ENCODE measurements at regions not wholly inside any gene's neighbourhood (a gene's known extent, or its start where the extent isn't known, plus 50 kb on each side); places are given as distances from the start of the nearest gene placed in this dataset.
A peak's percentile ranks its signal among the peaks of the same experiment; 100 is the strongest.

DNA sequence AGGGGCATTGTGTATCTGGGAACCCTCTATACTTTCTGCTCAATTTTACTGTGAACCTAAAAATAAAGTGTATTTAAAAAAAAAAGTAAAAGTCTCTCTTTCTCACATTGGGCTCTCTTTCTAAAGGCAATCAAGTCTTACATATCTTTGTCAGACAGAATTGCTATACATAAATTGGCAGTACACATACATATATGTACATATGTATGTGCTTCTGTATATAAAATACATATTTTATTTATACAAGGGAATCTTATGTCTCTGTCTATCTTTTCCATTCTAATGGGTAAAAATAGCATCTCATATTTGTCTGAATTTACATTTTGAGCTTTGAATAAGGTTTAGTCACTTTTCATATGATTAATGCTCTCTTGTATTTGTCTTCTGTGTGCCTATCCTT lies 348.8 kb downstream of the SPATA31D1 start:
- intact Hi-C loops (cut with DNase I): loop anchor here (10.0 kb wide), 1 partner anchor 63 kb away; no protein-coding TSS in a partner anchor
- ATAC-seq: no peak
- DNase-seq (ENCODE audit: missing footprints): no peak

- ATAC-seq (no peak), DNase-seq (ENCODE audit: missing footprints) (no peak)
These were observed 353.5 kb downstream of the SPATA31D1 start for GRCh38 chr9:82342046-82342445.

DNA sequence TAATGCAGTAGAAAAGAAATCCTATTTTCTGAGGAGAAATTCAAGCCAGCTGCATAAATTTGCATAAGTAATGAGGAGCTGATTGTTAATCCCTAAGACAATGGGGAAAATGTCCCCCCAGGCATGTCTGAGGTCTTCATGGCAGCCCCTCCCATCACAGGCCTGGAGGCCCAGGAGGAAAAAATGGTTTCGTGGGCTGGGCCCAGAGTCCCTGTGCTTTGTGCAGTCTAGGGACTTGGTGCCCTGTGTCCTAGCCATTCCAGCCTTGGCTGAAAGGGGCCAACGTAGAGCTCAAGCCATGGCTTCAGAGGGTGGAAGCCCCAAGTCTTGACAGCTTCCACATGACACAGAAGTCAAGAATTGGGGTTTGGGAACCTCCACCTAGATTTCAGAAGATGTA lies 357.5 kb downstream of the SPATA31D1 start:
- intact Hi-C loops (cut with DNase I): no loop called here
- ATAC-seq: no peak

More at GRCh38 chr9:82342046-82342445, 353.5 kb downstream of the SPATA31D1 start:
- intact Hi-C loops (cut with DNase I): no loop called here

GRCh38 chr9:82353631-82354278 lies 365.2 kb downstream of the SPATA31D1 start:
- no peak for DNase-seq (ENCODE audit: missing footprints)

More for the DNA sequence above, 357.5 kb downstream of the SPATA31D1 start:
- no peak for DNase-seq (ENCODE audit: missing footprints)

GRCh38 chr9:82354279-82354659 lies 365.7 kb downstream of the SPATA31D1 start:
- ATAC-seq (no peak), DNase-seq (ENCODE audit: missing footprints) (no peak)
- intact Hi-C loops (cut with DNase I): no loop called here

More at GRCh38 chr9:82353631-82354278, 365.2 kb downstream of the SPATA31D1 start:
- no peak for ATAC-seq
- intact Hi-C loops (cut with DNase I): no loop called here

DNA sequence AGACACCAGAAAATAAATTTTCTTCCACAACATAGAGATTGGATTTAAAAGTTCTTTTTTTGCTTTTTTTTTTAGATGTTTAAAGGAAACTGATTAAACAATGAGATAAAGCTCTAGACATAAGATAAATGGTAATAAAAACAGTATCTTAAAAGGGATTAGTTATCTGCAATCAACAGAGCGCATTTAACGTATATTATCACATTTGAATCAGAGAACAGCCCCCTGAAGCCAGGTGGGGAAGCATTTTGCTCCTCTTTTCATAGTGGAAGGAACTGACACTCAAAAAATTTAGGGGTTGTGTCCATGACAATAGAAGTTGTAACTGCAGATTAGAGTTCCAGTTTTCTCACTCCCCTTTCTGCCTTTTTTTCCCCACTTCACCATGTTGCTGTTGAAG lies 367.6 kb downstream of the SPATA31D1 start:
- intact Hi-C loops (cut with DNase I): no loop called here
- DNase-seq (ENCODE audit: missing footprints) (no peak), ATAC-seq (no peak)

DNA sequence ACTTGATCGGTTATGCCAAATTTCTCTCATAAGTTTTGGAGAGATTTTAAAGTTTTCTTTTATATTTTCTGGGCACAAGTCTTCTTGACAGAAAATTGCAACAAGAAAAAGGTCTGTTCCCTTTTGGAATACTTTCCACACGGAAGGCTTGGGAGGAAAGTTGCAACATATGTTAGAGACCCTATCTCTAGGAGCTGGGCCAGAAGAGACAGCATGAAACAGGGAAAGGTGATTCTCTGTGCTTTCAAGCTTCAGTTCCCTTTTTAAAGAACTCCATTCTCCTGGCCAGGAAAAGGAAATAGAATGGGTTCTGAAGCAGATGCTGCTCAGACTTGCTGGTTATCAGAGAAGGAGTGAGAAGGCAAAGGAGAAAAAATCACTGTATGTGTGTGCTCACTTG lies 368.3 kb downstream of the SPATA31D1 start:
- intact Hi-C loops (cut with DNase I): no loop called here
- DNase-seq (ENCODE audit: missing footprints): no peak
- no peak for ATAC-seq

- ATAC-seq: no peak
- no peak for DNase-seq (ENCODE audit: missing footprints)
- intact Hi-C loops (cut with DNase I): no loop called here
These were observed 374.6 kb downstream of the SPATA31D1 start for GRCh38 chr9:82363198-82363597.

DNA sequence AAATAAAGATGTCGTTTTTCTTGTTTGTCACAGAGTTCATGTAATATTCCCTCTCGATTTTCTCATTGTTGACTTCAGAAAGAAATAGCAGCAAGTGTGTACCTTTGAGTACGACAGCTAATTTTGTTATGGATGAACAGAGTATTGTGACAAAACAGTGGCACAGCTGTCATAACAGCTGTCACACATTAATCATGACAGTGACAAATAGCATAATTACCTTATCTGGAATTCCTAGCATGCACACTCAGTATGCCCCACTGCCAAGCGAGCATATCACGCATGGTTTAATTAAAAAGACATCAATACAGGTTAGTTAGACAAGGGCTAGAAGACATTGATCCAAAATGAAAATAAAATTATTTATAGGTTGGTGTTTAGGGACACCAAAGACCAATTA lies 375.1 kb downstream of the SPATA31D1 start:
- no peak for DNase-seq (ENCODE audit: missing footprints)
- intact Hi-C loops (cut with DNase I): no loop called here
- ATAC-seq: no peak

DNA sequence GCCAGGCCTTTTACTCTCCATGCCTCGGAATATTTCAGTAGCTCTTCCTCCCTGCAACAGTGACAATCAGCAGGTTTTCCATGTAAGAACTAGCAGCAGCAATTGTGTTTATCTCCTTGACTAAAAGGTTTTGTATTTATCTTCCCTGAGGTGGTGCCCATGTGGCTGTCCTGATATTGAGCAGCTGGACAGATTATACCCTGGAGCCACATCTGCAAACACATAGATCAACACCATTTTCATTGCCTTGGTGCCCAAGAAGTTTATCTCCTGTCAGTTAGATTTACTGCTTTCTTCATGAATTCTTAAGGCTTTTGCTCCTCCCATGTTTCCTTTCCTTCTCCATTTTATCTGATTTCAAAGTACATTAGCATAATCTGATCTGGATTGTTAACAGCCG lies 378.4 kb downstream of the SPATA31D1 start:
- DNase-seq (ENCODE audit: missing footprints): no peak
- intact Hi-C loops (cut with DNase I): no loop called here
- no peak for ATAC-seq

- no peak for ATAC-seq
- no peak for DNase-seq (ENCODE audit: missing footprints)
- intact Hi-C loops (cut with DNase I): no loop called here
These were observed 379.4 kb downstream of the SPATA31D1 start for GRCh38 chr9:82367929-82368328.

- no peak for ATAC-seq
- DNase-seq (ENCODE audit: missing footprints): no peak
- intact Hi-C loops (cut with DNase I): no loop called here
These were observed 380.8 kb downstream of the SPATA31D1 start for GRCh38 chr9:82369251-82369945.

- ATAC-seq (no peak), DNase-seq (ENCODE audit: missing footprints) (no peak)
- intact Hi-C loops (cut with DNase I): no loop called here
These were observed 386.5 kb downstream of the SPATA31D1 start for GRCh38 chr9:82375041-82375440.

- no peak for ATAC-seq
- intact Hi-C loops (cut with DNase I): no loop called here
- DNase-seq (ENCODE audit: missing footprints): no peak
These were observed 388.2 kb downstream of the SPATA31D1 start for GRCh38 chr9:82376677-82377232.

DNA sequence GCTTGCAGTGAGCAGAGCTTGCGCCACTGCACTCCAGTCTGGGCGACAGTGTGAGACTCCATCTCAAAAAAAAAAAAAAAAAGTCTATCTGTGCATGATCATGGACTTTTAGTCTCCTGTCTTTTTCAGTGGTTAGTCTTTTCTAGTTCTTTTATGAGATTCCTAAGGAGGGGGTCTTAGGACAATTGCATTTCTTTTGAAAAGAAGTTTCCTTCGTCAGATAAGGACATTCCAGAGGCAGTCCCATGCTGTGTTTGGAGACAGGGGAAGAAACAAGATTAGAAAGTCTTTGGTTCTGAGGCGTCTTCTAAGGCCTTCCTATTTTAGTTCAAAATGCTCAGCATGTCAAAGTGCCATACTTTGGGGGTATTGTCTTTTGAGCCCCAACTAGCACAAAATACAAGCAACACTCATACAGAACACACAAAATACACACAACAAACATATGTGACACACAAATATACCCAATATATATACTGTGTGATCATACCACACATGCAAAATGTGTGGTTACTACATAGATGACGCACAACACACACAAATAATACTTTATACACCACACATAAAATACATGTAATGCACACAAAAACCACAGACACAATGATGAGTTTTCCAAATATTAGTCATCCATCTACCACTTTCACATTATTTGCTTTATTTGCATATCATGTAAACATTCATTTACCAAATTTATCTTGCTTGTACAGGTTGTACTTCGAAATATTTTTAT lies 394.5 kb downstream of the SPATA31D1 start:
- ATAC-seq: no peak
- intact Hi-C loops (cut with DNase I): no loop called here
- DNase-seq (ENCODE audit: missing footprints): no peak

- DNase-seq (ENCODE audit: missing footprints): no peak
- no peak for ATAC-seq
- intact Hi-C loops (cut with DNase I): no loop called here
These were observed 397.1 kb downstream of the SPATA31D1 start for GRCh38 chr9:82385633-82386032.

- no peak for DNase-seq (ENCODE audit: missing footprints)
- intact Hi-C loops (cut with DNase I): no loop called here
- no peak for ATAC-seq
These were observed 409.0 kb downstream of the SPATA31D1 start for GRCh38 chr9:82397534-82397933.

DNA sequence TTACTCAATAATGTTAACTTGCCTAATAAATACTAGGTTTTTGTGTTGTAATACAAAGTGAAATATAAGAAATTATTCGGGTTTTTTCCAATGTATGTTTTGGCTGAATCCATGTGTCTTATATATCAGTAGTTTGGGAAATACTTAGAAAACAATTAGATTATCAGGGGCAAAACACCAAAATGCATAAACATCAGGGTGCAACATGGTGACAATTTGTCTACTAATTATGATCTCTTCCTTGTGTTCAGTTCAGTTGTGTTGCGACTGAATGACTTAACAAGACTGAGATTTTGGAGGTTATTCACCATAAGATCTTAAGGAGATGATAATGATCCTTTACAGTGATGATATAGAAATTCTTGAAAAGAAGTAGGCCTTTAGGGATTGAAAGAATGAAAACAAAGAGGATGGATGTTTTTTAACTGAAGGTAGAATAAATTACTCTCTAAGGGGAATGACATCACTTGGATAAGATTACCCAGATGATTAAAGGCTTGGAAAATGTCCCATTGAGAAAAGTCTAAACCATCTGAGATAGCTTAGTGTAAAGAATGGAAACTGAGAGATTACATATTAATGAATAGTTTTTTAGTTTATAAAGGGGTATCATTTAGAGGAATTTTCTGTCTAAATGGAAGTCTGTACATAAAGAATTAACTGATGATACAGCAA lies 415.8 kb downstream of the SPATA31D1 start:
- intact Hi-C loops (cut with DNase I): no loop called here
- ATAC-seq: no peak
- DNase-seq (ENCODE audit: missing footprints): no peak

DNA sequence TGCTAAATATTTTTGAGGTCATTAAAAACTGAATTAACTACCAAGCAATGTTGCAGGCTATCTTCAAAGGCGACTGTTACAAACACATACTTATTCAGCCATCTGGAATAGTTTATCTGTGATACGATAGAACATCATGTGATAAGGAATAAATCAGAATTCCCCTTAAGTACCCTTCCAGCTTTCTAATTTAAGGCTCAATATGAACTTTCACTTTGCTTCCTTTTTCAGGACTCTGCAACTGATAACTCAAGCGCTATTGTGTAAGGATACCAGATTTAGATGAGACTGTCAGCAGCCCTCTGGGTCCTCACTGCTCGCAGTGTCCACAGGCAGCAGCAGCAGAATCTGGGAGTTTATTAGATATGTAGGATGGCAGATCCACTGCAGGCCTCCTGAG lies 416.3 kb downstream of the SPATA31D1 start:
- ATAC-seq: peak; percentile 37
- intact Hi-C loops (cut with DNase I): no loop called here

More for the DNA sequence above, 416.3 kb downstream of the SPATA31D1 start:
- no peak for DNase-seq (ENCODE audit: missing footprints)
